CD1c-positive myeloid dendritic cell (primary cell): ENCODE measurements at regions not wholly inside any gene's neighbourhood (a gene's known extent, or its start where the extent isn't known, plus 50 kb on each side); places are given as distances from the start of the nearest gene placed in this dataset.
A peak's percentile ranks its signal among the peaks of the same experiment; 100 is the strongest.

ENCODE experiments used
- DNase-seq: peaks from one replicate; pipeline ENCODE4 v3.0.0-alpha.2; 2016; ENCODE audit errors: extremely low spot score

- DNase-seq: peak; percentile 84
Observed at GRCh38 chr16:66315210-66315825, 51.2 kb upstream of the CDH5 start.

GRCh38 chr16:66311306-66311705, 55.2 kb upstream of the CDH5 start:
- DNase-seq: no peak

- DNase-seq: no peak
Observed at GRCh38 chr16:66309215-66309807, 57.2 kb upstream of the CDH5 start.

- no peak for DNase-seq
Observed at GRCh38 chr16:66308096-66308495, 58.4 kb upstream of the CDH5 start.

- no peak for DNase-seq
Observed at GRCh38 chr16:66306366-66307150, 59.9 kb upstream of the CDH5 start.

- DNase-seq: no peak
Observed at GRCh38 chr16:66304961-66305360, 61.5 kb upstream of the CDH5 start.

- DNase-seq: no peak
Observed at GRCh38 chr16:66304151-66304550, 62.3 kb upstream of the CDH5 start.

GRCh38 chr16:66300501-66300900, 66.0 kb upstream of the CDH5 start:
- no peak for DNase-seq

GRCh38 chr16:66300037-66300436, 66.5 kb upstream of the CDH5 start:
- no peak for DNase-seq

- DNase-seq: no peak
Observed at GRCh38 chr16:66299349-66299748, 67.1 kb upstream of the CDH5 start.

- no peak for DNase-seq
Observed at GRCh38 chr16:66298571-66299120, 67.8 kb upstream of the CDH5 start.

GRCh38 chr16:66298006-66298405, 68.5 kb upstream of the CDH5 start:
- DNase-seq: no peak

GRCh38 chr16:66296591-66296990, 69.9 kb upstream of the CDH5 start:
- DNase-seq: no peak

- DNase-seq: no peak
Observed at GRCh38 chr16:66295761-66296546, 70.5 kb upstream of the CDH5 start.

- DNase-seq: no peak
Observed at GRCh38 chr16:66295213-66295612, 71.3 kb upstream of the CDH5 start.

- no peak for DNase-seq
Observed at GRCh38 chr16:66294507-66294906, 72.0 kb upstream of the CDH5 start.

GRCh38 chr16:66293932-66294331, 72.6 kb upstream of the CDH5 start:
- no peak for DNase-seq

GRCh38 chr16:66293207-66293735, 73.2 kb upstream of the CDH5 start:
- DNase-seq: no peak

- no peak for DNase-seq
Observed at GRCh38 chr16:66292241-66292935, 74.1 kb upstream of the CDH5 start.

GRCh38 chr16:66291833-66292232, 74.7 kb upstream of the CDH5 start:
- DNase-seq: no peak

GRCh38 chr16:66290431-66290830, 76.1 kb upstream of the CDH5 start:
- DNase-seq: no peak
